Body of pancreas (tissue), 4 donors: ENCODE measurements at regions not wholly inside any gene's neighbourhood (a gene's known extent, or its start where the extent isn't known, plus 50 kb on each side); places are given as distances from the start of the nearest gene placed in this dataset.

Experiments
- CTCF ChIP-seq, 7 experiments: fragments of 450-650 bp in 4 of 7; fragments of 200-600 bp in 3 of 7; sonication (generic) in 3 of 7; IDR thresholded peaks; one replicate each; pipeline ENCODE4 v1.5.1; 2016 to 2019; ENCODE audit warnings: antibody characterized with exemption in 7 of 7
- POLR2A ChIP-seq, 3 donors: fragments of 450-650 bp; IDR thresholded peaks; one replicate each; pipeline ENCODE4 v1.6.1; 2016; ENCODE audit warnings: antibody characterized with exemption in 3 of 3, mild to moderate bottlenecking in 2 of 3

GRCh38 chr12:130081117-130081805 is 81.0 kb upstream of the FZD10 start:
- no peak for TF ChIP-seq CTCF (IDR thresholded peaks at IDR 0.05)
- no peak for TF ChIP-seq POLR2A (IDR thresholded peaks at IDR 0.05)
